Epithelial cell of proximal tubule (primary cell): ENCODE measurements at regions not wholly inside any gene's neighbourhood (a gene's known extent, or its start where the extent isn't known, plus 50 kb on each side); places are given as distances from the start of the nearest gene placed in this dataset.

ENCODE experiments used
- DNase-seq: peaks from one replicate; pipeline ENCODE4 v3.0.0-alpha.2; 2011; ENCODE audit warnings: low read depth
- H3K4me3 ChIP-seq: 2 replicates; pipeline ENCODE4 v1.5.1; 2011; ENCODE audit warnings: low read depth, mild to moderate bottlenecking, low read length
- TF ChIP-seq, protein P1 (sequence below): conservative IDR thresholded peaks from 2 replicates; pipeline ENCODE4 v1.5.1; 2012; ENCODE audit warnings: low read depth, mild to moderate bottlenecking, low read length

DNA sequence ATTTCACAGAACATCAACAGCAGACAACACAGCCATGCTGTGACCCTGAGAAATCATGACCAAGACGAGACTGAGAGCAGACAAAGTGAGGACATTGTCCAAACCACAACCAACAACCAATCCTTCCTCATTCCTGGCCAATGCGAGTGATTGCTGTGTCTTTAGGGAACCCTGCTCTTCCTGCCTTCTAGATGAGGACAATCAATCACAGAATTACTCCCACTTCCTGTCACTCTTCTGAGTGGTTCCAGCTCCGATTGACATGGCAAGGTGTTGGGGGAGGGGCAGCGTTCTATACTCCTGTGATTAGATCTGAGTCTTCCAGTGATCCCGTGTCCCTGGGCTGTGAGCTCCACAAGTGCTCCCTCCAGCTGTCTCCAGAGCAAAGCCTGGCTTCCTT lies 227.8 kb downstream of the STIM2 start:
- H3K4me3 ChIP-seq: no peak overlapping the region
- TF ChIP-seq, protein P1, sequence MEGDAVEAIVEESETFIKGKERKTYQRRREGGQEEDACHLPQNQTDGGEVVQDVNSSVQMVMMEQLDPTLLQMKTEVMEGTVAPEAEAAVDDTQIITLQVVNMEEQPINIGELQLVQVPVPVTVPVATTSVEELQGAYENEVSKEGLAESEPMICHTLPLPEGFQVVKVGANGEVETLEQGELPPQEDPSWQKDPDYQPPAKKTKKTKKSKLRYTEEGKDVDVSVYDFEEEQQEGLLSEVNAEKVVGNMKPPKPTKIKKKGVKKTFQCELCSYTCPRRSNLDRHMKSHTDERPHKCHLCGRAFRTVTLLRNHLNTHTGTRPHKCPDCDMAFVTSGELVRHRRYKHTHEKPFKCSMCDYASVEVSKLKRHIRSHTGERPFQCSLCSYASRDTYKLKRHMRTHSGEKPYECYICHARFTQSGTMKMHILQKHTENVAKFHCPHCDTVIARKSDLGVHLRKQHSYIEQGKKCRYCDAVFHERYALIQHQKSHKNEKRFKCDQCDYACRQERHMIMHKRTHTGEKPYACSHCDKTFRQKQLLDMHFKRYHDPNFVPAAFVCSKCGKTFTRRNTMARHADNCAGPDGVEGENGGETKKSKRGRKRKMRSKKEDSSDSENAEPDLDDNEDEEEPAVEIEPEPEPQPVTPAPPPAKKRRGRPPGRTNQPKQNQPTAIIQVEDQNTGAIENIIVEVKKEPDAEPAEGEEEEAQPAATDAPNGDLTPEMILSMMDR: no peak
- DNase-seq: no peak

DNA sequence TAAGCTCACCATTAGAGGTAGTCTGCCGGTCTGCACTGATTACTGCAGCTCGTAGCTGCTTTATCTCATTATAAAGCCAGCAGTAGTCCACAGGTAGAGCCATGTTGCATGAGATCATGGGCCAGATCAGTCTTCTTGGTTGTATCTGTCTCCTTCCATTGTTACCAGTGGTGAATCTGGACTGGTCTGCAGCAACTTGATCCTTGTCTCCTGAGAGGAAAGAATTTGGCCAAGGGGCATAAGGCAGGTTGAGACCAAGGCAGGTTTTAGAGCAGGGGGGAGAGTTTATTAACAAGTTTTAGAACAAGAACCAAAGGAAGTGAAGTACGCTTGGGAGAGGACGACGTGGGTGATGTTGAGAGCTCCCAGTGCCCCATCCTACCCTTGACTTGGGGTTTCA lies 228.5 kb downstream of the STIM2 start:
- DNase-seq: no peak
- H3K4me3 ChIP-seq: no peak overlapping the region
- TF ChIP-seq, protein P1: no peak

DNA sequence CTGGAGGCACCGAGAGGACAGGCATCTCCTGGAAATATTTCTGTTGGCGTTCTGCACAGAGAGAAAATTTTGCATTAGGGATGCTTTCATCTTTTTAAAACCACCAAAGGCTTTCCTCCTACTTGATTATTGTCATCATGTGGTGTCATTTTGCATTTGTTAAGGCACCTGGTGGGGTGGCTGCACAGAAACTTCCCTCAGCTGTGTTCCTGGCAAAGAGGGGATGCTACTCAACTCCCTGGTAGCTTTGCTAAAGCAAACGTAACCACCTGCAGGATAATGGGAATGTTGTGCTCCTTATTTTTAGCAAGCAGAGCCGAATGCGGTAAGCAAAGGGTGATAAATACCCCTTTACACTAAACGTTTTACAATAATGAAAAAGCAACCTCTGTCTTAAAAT lies 229.8 kb downstream of the STIM2 start:
- DNase-seq: no peak
- TF ChIP-seq, protein P1: no peak
- no peak overlapping the region for H3K4me3 ChIP-seq

DNA sequence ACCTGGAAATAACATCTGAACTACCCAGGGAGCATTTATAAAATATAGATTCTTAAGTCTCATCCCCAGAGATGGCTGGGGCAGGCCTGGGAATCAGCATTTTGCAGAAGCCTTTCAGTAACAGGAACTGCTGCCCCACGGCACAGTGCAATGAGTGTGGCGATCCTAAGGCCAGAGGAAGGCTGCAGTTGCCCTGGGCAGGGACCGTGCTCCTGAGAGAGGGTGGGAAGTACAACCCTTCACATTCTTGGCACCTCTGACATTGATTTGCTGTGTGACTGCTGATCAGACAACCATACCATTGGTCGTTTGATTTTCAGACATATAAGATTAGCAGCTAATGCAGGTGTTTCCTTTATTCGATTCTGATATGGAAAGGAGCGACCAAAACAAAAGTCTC lies 233.6 kb downstream of the STIM2 start:
- H3K4me3 ChIP-seq: no peak overlapping the region
- TF ChIP-seq, protein P1: no peak
- no peak for DNase-seq

DNA sequence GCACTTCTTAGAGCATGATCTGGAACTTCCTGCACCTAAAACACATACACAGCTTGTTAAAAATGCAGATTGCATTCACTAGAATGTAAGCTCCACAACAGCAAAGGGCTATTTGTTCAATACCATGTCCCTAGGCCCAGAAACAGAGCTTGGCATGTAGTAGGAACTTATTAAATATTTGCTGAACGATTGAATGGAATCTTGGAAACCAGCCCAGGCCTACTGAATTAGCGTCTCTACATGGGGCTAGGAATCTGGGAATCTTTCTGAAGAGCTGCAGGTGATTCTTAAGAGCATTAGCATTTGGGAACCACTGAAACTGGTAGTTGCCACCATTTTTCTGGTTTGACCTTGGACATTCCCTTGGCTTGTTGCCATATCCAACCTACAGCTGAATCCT lies 234.1 kb downstream of the STIM2 start:
- no peak for DNase-seq
- TF ChIP-seq, protein P1: no peak
- no peak overlapping the region for H3K4me3 ChIP-seq

DNA sequence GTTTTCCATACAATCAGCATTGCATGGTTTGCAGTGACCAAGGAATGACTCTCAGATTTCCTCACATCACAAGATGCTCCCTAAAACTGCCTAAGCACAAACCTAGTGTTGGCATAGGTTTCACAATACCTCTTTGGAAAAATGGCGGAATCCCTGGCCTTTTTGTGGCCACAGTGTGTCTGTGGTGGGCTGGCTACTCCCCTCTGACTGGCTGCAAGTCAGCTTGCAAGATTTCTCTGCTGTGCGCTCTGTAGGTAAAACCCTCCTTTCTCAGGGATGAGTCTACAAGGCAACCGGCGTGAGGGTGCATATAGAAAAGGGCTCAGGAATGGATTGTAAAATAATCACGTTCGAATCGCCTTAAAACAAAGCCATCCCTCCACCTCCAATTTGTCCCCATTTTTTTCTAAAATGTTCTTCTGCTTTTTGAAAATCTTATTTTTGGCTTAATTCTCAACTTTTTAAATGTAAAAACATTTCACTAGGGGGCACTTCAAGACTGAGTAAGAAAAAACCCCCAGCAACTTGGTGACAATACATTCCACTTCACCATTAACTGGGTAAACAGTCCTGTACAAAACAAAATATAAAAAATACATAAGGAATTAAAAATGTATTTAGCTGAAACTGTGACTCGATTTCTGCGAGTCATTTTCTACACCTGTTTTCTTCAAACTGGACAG lies 235.6 kb downstream of the STIM2 start:
- no peak for DNase-seq
- TF ChIP-seq, protein P1: no peak

DNA sequence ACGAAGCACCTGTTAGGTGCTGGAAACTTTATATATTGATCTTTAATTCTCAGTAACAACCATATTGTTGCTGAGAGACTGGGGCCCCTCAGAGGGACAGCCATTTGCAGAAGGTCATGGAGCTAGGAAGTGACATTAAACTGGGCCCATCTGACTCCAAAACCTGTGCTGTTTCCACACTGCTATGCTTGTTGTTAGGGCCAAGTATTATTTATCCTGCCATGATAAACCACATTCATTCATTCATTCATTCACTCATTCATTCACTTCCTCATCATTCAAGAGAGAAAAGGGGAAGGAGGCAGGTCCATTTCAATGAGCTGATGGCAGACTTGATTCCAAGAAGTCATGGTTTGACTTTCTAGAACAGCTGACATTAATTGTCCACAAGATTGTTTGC lies 237.4 kb downstream of the STIM2 start:
- no peak for DNase-seq
- TF ChIP-seq, protein P1: no peak
- H3K4me3 ChIP-seq: no peak overlapping the region

More for the DNA sequence above, 235.6 kb downstream of the STIM2 start:
- no peak overlapping the region for H3K4me3 ChIP-seq
